Activated CD8-positive, alpha-beta T cell treated with anti-CD3 and anti-CD28 coated beads for 36 hours (primary cell): ENCODE measurements at regions not wholly inside any gene's neighbourhood (a gene's known extent, or its start where the extent isn't known, plus 50 kb on each side); places are given as distances from the start of the nearest gene placed in this dataset.

Experiments
- ATAC-seq: fragments of 200-7000 bp; cut with Tn5 transposase; one replicate; pipeline ENCODE4 v1.10.0; 2021; ENCODE audit warnings: mild to moderate bottlenecking, moderate library complexity
- CTCF ChIA-PET: fragments of 350-600 bp; sonication (Branson Sonifier 250); formaldehyde crosslinking; loops from one replicate; lab custom pipeline; 2021; ENCODE audit warnings: antibody characterized with exemption; lab: Charles Lee
- POLR2A ChIA-PET: fragments of 350-600 bp; sonication (Branson Sonifier 250); formaldehyde crosslinking; loops from one replicate; lab custom pipeline; 2021; ENCODE audit warnings: antibody characterized with exemption; lab: Charles Lee
- DNase-seq: peaks from one replicate; pipeline ENCODE4 v3.0.0-alpha.2; 2020
- H3K27ac Mint-ChIP-seq: one replicate; pipeline ENCODE4 v1.8.0; 2021; ENCODE audit warnings: mild to moderate bottlenecking, mixed read lengths
- H3K27me3 Mint-ChIP-seq: one replicate; pipeline ENCODE4 v1.8.0; 2021; ENCODE audit warnings: mixed read lengths
- H3K36me3 Mint-ChIP-seq: one replicate; pipeline ENCODE4 v1.8.0; 2021; ENCODE audit warnings: low read depth, mixed read lengths
- H3K4me1 Mint-ChIP-seq: one replicate; pipeline ENCODE4 v1.8.0; 2021; ENCODE audit warnings: low read depth, mixed read lengths
- H3K4me3 Mint-ChIP-seq: one replicate; pipeline ENCODE4 v1.8.0; 2021; ENCODE audit warnings: mild to moderate bottlenecking, moderate library complexity, mixed read lengths
- H3K9me3 Mint-ChIP-seq: one replicate; pipeline ENCODE4 v1.8.0; 2021; ENCODE audit warnings: mixed read lengths
- CTCF ChIP-seq: fragments of 200-600 bp; IDR thresholded peaks from one replicate; pipeline ENCODE4 v1.8.0; 2022; ENCODE audit warnings: antibody characterized with exemption, mild to moderate bottlenecking
- intact Hi-C: fragments of 100-400 bp; cut with micrococcal nuclease; formaldehyde crosslinking; loops from one replicate; pipeline ENCODE4 v1.10.0; 2022

GRCh38 chr20:55696520-55696919 is 308.8 kb downstream of the CBLN4 start:
- no peaks in the 10 kb centered on the region for H3K36me3 Mint-ChIP-seq
- H3K27ac Mint-ChIP-seq = no peak overlapping the region
- no peak for DNase-seq
- no peaks in the 10 kb centered on the region for H3K4me1 Mint-ChIP-seq
- H3K9me3 Mint-ChIP-seq = peaks cover 3% of the 10 kb centered on the region
- ATAC-seq = no peak
- ChIA-PET CTCF (no interaction called here), POLR2A (no interaction called here)
- H3K27me3 Mint-ChIP-seq = no peaks in the 10 kb centered on the region
- no peak for TF ChIP-seq CTCF
- intact Hi-C loops = no loop called here
- no peak overlapping the region for H3K4me3 Mint-ChIP-seq

DNA sequence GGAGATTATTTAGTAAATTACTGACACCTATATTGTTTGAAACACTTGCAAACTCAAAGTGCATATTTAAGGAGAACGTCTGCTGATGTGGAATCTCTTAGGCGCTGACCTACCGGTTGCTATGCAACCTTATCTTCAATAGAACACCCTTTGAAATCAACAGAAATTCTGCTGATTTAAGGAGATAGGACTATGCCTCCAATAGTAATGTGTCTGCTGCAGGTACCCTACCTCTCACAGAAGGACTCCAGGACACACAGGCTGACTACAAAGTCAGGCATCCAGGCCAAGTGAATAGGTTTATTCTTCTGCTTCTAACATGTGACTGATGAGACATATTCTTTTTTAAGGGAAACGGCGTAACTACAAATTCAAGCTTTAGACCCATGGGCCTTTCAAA is 311.7 kb downstream of the CBLN4 start:
- Mint-ChIP-seq H3K36me3 (no peaks in the 10 kb centered on the region), H3K27me3 (no peaks in the 10 kb centered on the region), H3K9me3 (no peaks in the 10 kb centered on the region), H3K4me3 (no peak overlapping the region), H3K27ac (no peak overlapping the region), H3K4me1 (no peaks in the 10 kb centered on the region)
- ChIA-PET POLR2A (no interaction called here), CTCF (no interaction called here)
- no peak for DNase-seq
- no peak for ATAC-seq
- no peak for TF ChIP-seq CTCF
- intact Hi-C loops = no loop called here

- POLR2A ChIA-PET = interaction anchor here (0.9 kb wide), 1 partner anchor 135 kb away, joined by 3 read pairs; no protein-coding TSS in a partner anchor
These were observed 319.5 kb downstream of the CBLN4 start for GRCh38 chr20:55685841-55686240.

DNA sequence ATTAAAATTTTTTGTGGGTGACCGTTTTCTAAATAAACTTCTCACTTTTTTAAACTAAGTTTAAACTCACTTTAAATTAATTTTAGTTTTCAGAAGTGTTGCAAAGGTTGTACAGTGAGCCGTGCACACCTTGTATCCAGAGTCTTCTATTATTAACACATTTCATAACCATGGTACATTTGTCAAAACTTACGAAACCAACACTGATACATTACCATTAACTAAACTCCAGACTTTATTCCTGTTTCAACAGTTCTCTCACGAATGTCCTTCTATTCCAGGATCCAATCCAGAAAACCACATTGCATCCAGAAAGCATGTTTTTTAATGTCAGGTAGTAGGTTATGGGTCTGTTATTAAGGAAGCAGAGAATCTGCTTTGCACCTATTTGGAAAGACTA is 319.9 kb downstream of the CBLN4 start:
- ChIA-PET POLR2A (interaction anchor here (0.9 kb wide), 1 partner anchor 134 kb away, joined by 3 read pairs; no protein-coding TSS in a partner anchor), CTCF (no interaction called here)
- Mint-ChIP-seq H3K36me3 (no peaks in the 10 kb centered on the region), H3K27me3 (no peaks in the 10 kb centered on the region), H3K27ac (no peak overlapping the region), H3K9me3 (no peaks in the 10 kb centered on the region), H3K4me3 (no peak overlapping the region), H3K4me1 (no peaks in the 10 kb centered on the region)
- ATAC-seq = no peak
- intact Hi-C loops = no loop called here
- DNase-seq = no peak
- no peak for TF ChIP-seq CTCF

More at GRCh38 chr20:55685841-55686240, 319.5 kb downstream of the CBLN4 start:
- intact Hi-C loops = no loop called here
- Mint-ChIP-seq H3K4me3 (no peak overlapping the region), H3K27ac (no peak overlapping the region), H3K27me3 (no peaks in the 10 kb centered on the region), H3K36me3 (no peaks in the 10 kb centered on the region), H3K4me1 (no peaks in the 10 kb centered on the region), H3K9me3 (no peaks in the 10 kb centered on the region)
- no peak for TF ChIP-seq CTCF
- CTCF ChIA-PET = no interaction called here
- ATAC-seq (no peak), DNase-seq (no peak)

DNA sequence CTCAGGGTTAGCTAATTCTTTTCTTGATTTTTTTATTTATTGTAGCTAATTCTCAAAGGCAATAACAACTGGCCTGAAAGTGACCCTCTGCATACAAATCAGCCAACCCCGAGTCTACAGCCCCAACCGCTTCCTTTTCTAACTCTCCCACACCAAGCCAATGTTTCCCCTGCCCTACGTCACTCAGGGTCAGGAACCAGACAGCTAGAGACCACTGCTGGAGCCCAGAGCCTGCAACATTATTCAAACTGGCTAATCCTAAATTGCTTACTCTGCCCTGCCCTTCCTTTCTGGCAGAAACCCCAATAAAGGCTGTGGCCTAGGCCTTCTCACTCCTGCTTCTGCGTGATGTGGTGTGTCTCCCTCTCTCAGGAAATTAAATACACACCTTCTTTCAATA is 320.7 kb downstream of the CBLN4 start:
- Mint-ChIP-seq H3K36me3 (no peaks in the 10 kb centered on the region), H3K4me3 (no peak overlapping the region), H3K27me3 (no peaks in the 10 kb centered on the region), H3K27ac (no peak overlapping the region), H3K9me3 (no peaks in the 10 kb centered on the region), H3K4me1 (no peaks in the 10 kb centered on the region)
- POLR2A ChIA-PET = no interaction called here
- no peak for TF ChIP-seq CTCF
- no peak for ATAC-seq
- intact Hi-C loops = no loop called here
- CTCF ChIA-PET = no interaction called here
- no peak for DNase-seq
